Endothelial cell (in vitro differentiated cells): ENCODE measurements at regions not wholly inside any gene's neighbourhood (a gene's known extent, or its start where the extent isn't known, plus 50 kb on each side); places are given as distances from the start of the nearest gene placed in this dataset.

Experiments
- DNase-seq: peaks from one replicate; pipeline ENCODE4 v3.0.0; 2021; ENCODE audit warnings: low spot score
- H3K27ac Mint-ChIP-seq: one replicate; pipeline ENCODE4 v1.8.0; 2021; ENCODE audit warnings: mixed read lengths, inconsistent platforms; ENCODE audit not compliant: unreplicated experiment
- H3K27me3 Mint-ChIP-seq: one replicate; pipeline ENCODE4 v1.8.0; 2021; ENCODE audit warnings: mild to moderate bottlenecking, moderate library complexity, mixed read lengths, inconsistent platforms; ENCODE audit not compliant: unreplicated experiment
- H3K36me3 Mint-ChIP-seq: one replicate; pipeline ENCODE4 v1.8.0; 2021; ENCODE audit warnings: mild to moderate bottlenecking, low read depth, mixed read lengths, inconsistent platforms; ENCODE audit not compliant: unreplicated experiment
- H3K4me1 Mint-ChIP-seq: one replicate; pipeline ENCODE4 v1.8.0; 2021; ENCODE audit warnings: mild to moderate bottlenecking, mixed read lengths, inconsistent platforms; ENCODE audit not compliant: unreplicated experiment
- H3K4me3 Mint-ChIP-seq: one replicate; pipeline ENCODE4 v1.8.0; 2021; ENCODE audit warnings: mild to moderate bottlenecking, mixed read lengths, inconsistent platforms; ENCODE audit not compliant: unreplicated experiment
- H3K9me3 Mint-ChIP-seq: one replicate; pipeline ENCODE4 v1.8.0; 2021; ENCODE audit warnings: mixed read lengths, inconsistent platforms; ENCODE audit not compliant: unreplicated experiment
- CTCF ChIP-seq: fragments of 200-600 bp; sonication (generic); IDR thresholded peaks from one replicate; pipeline ENCODE4 v1.5.0; 2021; ENCODE audit warnings: antibody characterized with exemption; ENCODE audit not compliant: unreplicated experiment

GRCh38 chr4:82231806-82232205 lies 142.0 kb downstream of the HNRNPD start:
- no peaks in the 10 kb centered on the region for H3K36me3 Mint-ChIP-seq
- TF ChIP-seq CTCF: no peak
- peaks cover 1% of the 10 kb centered on the region for H3K27me3 Mint-ChIP-seq
- no peak for DNase-seq
- no peaks in the 10 kb centered on the region for H3K4me1 Mint-ChIP-seq
- H3K4me3 Mint-ChIP-seq: no peak overlapping the region
- no peaks in the 10 kb centered on the region for H3K9me3 Mint-ChIP-seq
- no peak overlapping the region for H3K27ac Mint-ChIP-seq

- peaks cover 1% of the 10 kb centered on the region for H3K27me3 Mint-ChIP-seq
- H3K27ac Mint-ChIP-seq: no peak overlapping the region
- H3K9me3 Mint-ChIP-seq: no peaks in the 10 kb centered on the region
- no peaks in the 10 kb centered on the region for H3K4me1 Mint-ChIP-seq
- H3K36me3 Mint-ChIP-seq: no peaks in the 10 kb centered on the region
- no peak for TF ChIP-seq CTCF
- H3K4me3 Mint-ChIP-seq: no peak overlapping the region
- no peak for DNase-seq
Measured at GRCh38 chr4:82230306-82230705, 143.5 kb downstream of the HNRNPD start.

GRCh38 chr4:82225030-82225429 lies 148.8 kb downstream of the HNRNPD start:
- no peak overlapping the region for H3K4me3 Mint-ChIP-seq
- peaks cover 1% of the 10 kb centered on the region for H3K27me3 Mint-ChIP-seq
- no peak for DNase-seq
- H3K4me1 Mint-ChIP-seq: peaks cover 5% of the 10 kb centered on the region
- no peak overlapping the region for H3K27ac Mint-ChIP-seq
- TF ChIP-seq CTCF: no peak
- H3K36me3 Mint-ChIP-seq: no peaks in the 10 kb centered on the region
- H3K9me3 Mint-ChIP-seq: no peaks in the 10 kb centered on the region

- Mint-ChIP-seq H3K4me1 (peaks cover 5% of the 10 kb centered on the region), H3K27ac (no peak overlapping the region), H3K4me3 (no peak overlapping the region), H3K27me3 (peaks cover 1% of the 10 kb centered on the region), H3K9me3 (no peaks in the 10 kb centered on the region), H3K36me3 (no peaks in the 10 kb centered on the region)
- no peak for DNase-seq
- TF ChIP-seq CTCF: no peak
Measured at GRCh38 chr4:82223715-82224114, 150.1 kb downstream of the HNRNPD start.

- TF ChIP-seq CTCF: no peak
- Mint-ChIP-seq H3K4me3 (no peak overlapping the region), H3K4me1 (peaks cover 5% of the 10 kb centered on the region), H3K27ac (no peak overlapping the region), H3K9me3 (no peaks in the 10 kb centered on the region), H3K36me3 (no peaks in the 10 kb centered on the region), H3K27me3 (no peaks in the 10 kb centered on the region)
- no peak for DNase-seq
Measured at GRCh38 chr4:82219346-82219745, 154.4 kb downstream of the HNRNPD start.
